ENCODE measurements at regions not wholly inside any gene's neighbourhood (a gene's known extent, or its start where the extent isn't known, plus 50 kb on each side); places are given as distances from the start of the nearest gene placed in this dataset.

- TF ChIP-seq CTCF (IDR thresholded peaks at IDR 0.05), result no peak
These were observed 82.4 kb upstream of the CHST15 start for GRCh38 chr10:124175701-124176348.

- no peak for TF ChIP-seq CTCF (IDR thresholded peaks at IDR 0.05)
These were observed 81.6 kb upstream of the CHST15 start for GRCh38 chr10:124174673-124175645.

GRCh38 chr10:124174071-124174566 is 80.7 kb upstream of the CHST15 start:
- TF ChIP-seq CTCF (IDR thresholded peaks at IDR 0.05), result no peak

- TF ChIP-seq CTCF (IDR thresholded peaks at IDR 0.05), result no peak
These were observed 80.0 kb upstream of the CHST15 start for GRCh38 chr10:124173298-124173900.

GRCh38 chr10:124172181-124172916 is 79.0 kb upstream of the CHST15 start:
- no peak for TF ChIP-seq CTCF (IDR thresholded peaks at IDR 0.05)

- no peak for TF ChIP-seq CTCF (IDR thresholded peaks at IDR 0.05)
These were observed 78.2 kb upstream of the CHST15 start for GRCh38 chr10:124171561-124171960.

GRCh38 chr10:124170631-124171030 is 77.2 kb upstream of the CHST15 start:
- TF ChIP-seq CTCF (IDR thresholded peaks at IDR 0.05), result no peak
